Stimulated activated CD4-positive, alpha-beta T cell treated with anti-CD3 and anti-CD28 coated beads, TNF-alpha, amount 100 ng/mL, for 4 hours (primary cell): ENCODE measurements at regions not wholly inside any gene's neighbourhood (a gene's known extent, or its start where the extent isn't known, plus 50 kb on each side); places are given as distances from the start of the nearest gene placed in this dataset.
"Not testable (repeated sequence)": the region's sequence is repeated elsewhere in the genome, so short reads cannot be mapped to it uniquely, and the experiment has no call there.

ENCODE experiments used
- DNase-seq, 3 experiments: peaks; one replicate each; pipeline ENCODE4 v3.0.0-alpha.2; 2020; ENCODE audit warnings: low read depth in 3 of 3

DNA sequence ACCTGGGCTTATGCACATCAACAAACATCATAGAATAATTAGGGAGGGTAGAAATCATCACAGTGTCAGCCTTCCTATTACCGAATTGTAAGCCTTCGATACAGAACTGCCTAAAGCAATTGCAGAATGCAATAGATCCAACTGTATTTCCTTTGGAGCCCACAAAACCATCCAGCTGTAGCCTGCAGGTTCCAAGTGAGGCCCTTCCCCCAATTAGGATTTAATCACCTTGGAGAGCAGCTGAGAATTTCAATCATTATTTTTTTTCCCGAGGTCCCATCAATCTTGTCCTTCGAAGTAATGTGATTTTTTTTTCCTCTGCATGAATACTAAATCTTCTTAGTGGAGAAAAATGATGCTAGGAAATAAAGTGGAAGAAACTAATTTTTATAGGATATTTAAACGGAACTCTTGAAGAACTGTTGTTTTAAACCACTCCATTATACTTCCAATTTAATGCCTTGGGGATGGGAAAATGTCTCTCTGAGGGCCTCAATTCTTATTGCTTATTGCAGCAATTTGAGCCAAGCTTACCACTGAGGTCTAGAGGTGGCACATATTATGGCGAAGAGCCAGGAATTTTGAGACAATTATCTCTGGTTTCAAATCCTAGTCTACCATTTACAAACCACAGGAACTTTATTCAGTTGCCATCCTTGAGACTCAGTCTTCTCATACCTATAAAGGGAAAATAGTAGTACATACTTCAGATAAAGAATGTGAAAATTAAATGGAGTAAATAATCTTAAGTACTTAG lies 953.4 kb upstream of the IGFBP7 start:
- no peak for DNase-seq

DNA sequence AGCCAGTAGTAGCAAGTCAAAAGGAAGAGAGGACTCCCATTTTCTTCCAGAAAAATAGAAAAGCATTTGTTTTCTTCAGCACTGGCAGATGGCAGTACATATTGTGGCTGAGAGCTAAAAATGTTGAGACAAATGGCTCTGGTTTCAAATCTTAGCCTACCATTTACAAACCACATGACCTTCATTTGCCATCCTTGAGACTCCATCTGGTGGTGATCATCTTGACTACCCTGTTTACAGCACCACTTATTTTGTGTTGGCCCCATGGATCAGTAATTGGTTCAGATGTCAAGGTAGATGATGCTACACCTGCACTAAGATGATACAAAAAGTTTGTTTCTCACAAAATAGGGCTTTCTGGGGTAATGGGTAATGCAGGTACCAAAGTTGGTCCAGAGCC lies 951.8 kb upstream of the IGFBP7 start:
- DNase-seq, result no peak

DNA sequence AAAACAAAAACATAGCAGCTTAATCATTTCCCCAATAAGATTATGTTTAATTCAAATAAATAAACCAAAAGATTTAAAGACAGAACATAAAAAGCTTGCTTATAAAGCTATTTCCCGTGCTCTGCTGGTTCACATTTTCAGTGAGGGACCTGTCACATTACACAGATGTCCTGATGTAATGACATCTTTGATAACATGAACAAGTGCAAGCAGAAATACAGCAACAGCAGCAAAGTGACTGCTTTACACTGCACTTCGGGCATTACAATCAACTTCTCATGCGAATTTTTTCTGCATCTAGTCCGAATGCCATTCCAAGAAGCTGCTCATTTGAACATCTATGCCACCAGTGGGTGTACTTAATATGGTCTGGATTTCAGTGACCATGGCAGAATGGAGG lies 940.3 kb upstream of the IGFBP7 start:
- DNase-seq, result no peak

DNA sequence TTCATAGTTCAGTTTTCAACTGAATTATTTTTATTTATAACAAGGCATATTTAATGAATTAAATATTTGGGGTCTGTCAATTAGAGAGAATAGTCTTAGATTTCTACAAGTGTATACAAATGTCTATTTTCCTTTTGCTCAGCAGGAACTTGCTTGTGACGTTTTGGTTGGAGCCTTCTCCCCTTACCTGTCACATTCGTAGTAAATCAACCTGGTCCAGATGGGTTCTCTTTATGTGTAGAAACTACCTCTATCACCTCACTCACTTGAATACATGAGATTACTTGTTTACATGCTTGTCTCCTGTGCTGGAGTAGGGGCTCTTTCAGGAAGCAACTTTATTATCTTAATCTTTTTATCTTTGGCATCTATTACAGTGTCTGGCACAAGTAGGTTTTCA lies 938.3 kb upstream of the IGFBP7 start:
- no peak for DNase-seq

GRCh38 chr4:58042176-58042575 lies 932.0 kb upstream of the IGFBP7 start:
- DNase-seq, result no peak

- DNase-seq, result no peak
Measured at GRCh38 chr4:57993944-57994343, 883.8 kb upstream of the IGFBP7 start.

DNA sequence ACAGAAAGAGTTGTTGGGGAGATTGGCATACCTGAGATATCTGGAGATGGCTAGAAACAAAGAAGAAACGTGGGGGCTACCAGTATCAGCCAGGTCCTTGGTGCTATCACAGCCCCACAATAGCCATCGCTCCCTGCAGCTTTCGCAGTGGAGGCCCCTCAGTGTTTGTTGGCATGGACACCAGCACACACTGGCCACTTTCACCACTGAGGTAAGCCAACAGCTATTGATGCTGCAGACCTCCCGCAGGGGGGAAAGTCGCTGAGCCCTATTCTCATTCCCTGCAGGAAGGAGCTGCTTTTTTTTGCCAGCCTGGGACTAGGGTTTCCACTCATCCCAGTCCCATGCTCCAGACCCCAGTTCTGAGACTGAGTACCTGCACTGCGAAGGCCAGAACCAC lies 879.2 kb upstream of the IGFBP7 start:
- no peak for DNase-seq

DNA sequence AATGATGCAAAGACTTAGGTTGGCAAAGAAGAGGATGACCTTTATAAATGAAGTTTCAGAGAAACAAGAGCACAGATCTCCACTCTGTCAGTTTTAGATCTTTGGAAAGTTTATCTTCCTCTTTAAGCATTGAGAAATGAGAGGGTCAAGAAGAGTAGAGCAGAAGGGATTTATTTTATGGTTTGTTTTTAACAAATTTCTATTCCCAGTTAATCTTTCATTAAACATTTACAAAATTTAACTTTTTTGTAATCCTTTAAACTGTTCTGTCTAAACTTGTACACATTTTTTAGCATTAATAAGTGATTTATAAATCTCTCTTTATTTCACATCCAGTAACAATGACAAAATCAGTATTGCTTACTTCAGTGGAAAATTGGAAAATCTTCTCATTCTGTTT lies 875.0 kb upstream of the IGFBP7 start:
- DNase-seq, result no peak

DNA sequence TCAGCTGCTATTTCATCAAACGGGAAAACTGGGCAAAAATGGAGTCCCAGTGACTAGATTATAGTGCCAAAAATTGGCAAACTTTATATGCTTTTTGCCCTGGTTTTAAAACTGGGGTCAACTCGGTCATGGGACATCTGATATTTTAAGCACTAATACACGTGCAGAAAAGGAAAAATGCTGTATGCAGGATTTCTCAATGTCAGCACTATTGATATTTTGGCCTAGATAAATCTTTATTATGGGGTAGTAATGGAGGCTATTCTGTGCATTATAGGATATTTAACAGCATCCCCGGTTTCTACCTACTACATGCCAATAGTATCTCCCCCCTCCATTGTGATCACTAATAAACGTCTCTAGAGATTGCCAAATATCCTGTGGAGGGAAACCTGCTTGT lies 870.9 kb upstream of the IGFBP7 start:
- no peak for DNase-seq

- DNase-seq, result no peak
Measured at GRCh38 chr4:57974821-57975220, 864.6 kb upstream of the IGFBP7 start.

GRCh38 chr4:57973819-57974218 lies 863.6 kb upstream of the IGFBP7 start:
- DNase-seq, result no peak

GRCh38 chr4:57971261-57971660 lies 861.1 kb upstream of the IGFBP7 start:
- no peak for DNase-seq

DNA sequence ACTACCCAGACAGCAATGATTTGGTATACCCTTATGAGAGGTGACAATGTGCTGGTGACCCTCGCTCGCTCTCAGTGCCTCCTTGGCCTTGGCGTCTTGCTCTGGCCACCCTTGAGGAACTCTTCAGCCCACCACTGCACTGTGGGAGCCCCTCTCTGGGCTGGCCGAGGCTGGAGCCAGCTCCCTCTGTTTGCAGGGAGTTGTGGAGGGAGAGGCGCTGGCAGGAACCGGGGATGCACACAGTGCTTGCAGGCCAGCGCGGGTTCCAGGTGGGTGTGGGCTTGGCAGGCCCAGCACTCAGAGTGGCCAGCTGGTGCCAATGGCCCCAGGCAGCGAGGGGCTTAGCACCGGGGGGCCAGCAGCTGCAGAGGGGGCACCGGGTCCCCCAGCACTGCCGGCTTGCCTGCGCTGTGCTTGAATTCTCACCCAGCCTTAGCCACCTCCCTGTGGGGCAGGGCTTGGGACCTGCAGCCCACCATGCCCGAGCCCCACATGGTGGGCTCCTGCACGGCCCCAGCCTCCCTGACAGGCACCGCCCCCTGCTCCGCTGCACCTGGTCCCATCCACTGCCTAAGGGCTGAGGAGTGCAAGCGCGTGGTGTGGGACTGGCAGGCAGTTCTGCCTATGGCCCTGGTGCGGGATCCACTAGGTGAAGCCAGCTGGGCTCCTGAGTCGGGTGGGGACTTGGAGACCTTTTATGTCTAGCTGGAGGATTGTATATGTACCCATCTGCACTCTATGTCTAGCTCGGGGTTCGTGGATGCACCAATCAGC lies 857.0 kb upstream of the IGFBP7 start:
- no peak for DNase-seq

DNA sequence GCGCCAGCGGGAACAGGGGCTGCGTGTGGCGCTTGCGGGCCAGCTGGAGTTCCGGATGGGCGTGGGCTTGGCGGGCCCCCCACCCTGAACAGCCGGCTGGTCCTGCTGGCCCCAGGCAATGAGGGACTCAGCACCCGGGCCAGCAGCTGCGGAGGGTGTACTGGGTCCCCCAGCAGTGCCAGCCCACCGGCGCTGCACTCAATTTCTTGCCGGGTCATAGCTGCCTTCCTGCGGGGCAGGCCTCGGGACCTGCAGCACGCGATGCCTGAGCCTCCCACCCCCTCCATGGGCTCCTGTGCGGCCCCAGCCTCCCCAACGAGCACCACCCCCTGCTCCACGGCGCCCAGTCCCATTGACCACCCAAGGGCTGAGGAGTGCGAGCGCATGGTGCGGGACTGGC lies 855.2 kb upstream of the IGFBP7 start:
- DNase-seq, result not testable (repeated sequence)

DNA sequence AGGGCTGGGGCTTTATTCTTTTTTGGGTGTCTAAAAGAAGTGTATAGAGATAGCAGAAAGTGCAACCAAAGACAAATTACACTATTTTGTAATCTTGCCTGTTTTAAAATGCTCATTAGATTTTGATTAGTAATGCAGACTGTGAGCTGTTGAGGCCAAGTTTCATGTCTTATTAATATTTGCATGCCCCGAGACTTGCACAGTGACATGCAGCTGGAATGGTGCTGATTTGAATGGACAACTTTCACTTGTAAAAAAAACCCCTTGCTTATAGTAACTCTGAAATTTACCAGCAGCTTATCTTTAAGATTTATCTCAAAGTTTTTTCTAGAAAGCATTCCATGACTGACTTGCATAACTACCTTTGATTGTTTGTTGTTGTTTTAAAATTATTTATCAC lies 835.1 kb upstream of the IGFBP7 start:
- DNase-seq, result no peak

DNA sequence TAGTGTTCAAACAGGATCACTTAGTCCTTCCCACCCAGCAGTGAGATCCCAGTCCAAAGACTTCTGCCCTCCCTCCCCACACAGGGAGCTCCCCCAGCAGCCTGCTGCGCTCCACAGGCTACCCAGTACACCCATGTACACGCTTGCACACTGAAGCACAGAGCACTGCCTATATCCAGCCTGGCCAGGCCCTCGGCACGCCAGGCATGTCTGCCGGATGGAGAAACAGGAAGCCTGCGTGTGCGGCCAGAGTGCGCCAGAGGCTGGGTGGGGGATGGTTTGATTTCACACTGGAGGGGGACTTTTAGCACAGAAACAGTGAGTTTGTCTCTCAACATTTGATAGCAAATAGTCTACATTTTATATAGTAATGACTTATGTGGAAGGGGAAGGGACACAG lies 833.5 kb upstream of the IGFBP7 start:
- DNase-seq, result no peak

DNA sequence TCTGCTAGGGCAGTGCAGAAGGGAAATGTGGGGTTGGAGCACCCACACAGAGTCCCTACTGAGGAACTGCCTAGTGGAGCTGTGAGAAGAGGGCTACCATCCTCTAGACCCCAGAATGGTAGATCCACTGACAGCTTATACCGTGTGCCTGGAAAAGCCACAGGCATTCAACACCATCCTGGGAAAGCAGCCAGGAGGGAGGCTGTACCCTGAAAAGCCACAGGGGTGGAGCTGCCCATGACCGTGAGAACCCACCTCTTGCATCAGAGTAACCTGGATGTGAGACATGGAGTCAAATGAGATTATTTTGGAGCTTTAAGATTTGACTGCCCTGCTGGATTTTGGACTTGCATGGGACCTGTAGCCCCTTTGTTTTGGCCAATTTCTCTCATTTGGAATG lies 827.1 kb upstream of the IGFBP7 start:
- DNase-seq, result not testable (repeated sequence)

- DNase-seq, result no peak
Measured at GRCh38 chr4:57926311-57926710, 816.1 kb upstream of the IGFBP7 start.

GRCh38 chr4:57924951-57925350 lies 814.8 kb upstream of the IGFBP7 start:
- no peak for DNase-seq

DNA sequence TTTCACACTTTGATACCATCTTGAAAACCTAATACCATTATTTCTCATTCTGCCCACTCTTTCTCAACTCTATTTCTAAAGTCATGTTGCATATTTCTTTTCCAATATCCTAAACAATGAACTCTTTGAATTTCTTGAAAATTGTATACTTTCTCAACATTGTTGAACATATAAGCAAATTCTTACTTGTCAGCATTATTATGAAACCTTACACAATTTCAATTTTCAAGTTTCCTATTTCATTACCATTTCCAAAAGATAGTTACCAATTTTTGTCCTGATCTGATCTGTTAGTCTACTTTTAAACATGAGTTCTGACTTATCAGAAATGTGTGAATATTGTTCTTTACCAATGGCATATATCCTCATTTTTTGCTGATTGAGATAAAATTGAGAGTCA lies 806.3 kb upstream of the IGFBP7 start:
- DNase-seq, result no peak

GRCh38 chr4:57911203-57911602 lies 801.0 kb upstream of the IGFBP7 start:
- no peak for DNase-seq

GRCh38 chr4:57910151-57910550 lies 800.0 kb upstream of the IGFBP7 start:
- DNase-seq, result no peak

DNA sequence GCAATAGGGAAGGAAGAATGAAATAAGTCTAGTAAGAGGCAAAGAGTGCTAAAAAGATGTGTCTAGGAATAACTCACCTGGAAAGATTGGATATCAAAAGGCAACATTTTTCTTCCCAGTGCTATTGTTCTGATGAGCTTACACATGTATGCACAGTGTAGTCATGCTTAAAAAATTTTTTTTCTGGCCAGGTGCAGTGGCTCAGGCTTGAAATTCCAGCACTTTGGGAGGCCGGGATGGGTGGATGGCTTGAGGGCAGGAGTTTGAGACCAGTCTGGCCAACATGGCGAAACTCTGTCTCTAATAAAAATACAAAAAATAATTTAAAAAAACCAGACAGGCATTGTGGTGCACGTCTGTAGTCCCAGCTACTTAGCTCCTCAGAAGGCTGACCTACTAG lies 795.8 kb upstream of the IGFBP7 start:
- DNase-seq, result no peak
